ENCODE measurements at regions not wholly inside any gene's neighbourhood (a gene's known extent, or its start where the extent isn't known, plus 50 kb on each side); places are given as distances from the start of the nearest gene placed in this dataset.

- no peak for TF ChIP-seq CTCF (conservative IDR thresholded peaks at IDR 0.05; ENCODE audit: low read depth, low read length)
- no peak for TF ChIP-seq USF2 (IDR thresholded peaks at IDR 0.05; ENCODE audit: low read depth, low read length)
- TF ChIP-seq SMC3 (IDR thresholded peaks at IDR 0.05; ENCODE audit: low read depth, low read length), result no peak
- no peak for TF ChIP-seq POLR2A (IDR thresholded peaks at IDR 0.05; ENCODE audit: low read depth, low read length)
These were observed 162.9 kb upstream of the GATA6 start for GRCh38 chr18:22006458-22006857.

Measured in IMR-90 (cell line).